Breast epithelium (tissue), 4 donors: ENCODE measurements at regions not wholly inside any gene's neighbourhood (a gene's known extent, or its start where the extent isn't known, plus 50 kb on each side); places are given as distances from the start of the nearest gene placed in this dataset.
"Not testable (repeated sequence)": the region's sequence is repeated elsewhere in the genome, so short reads cannot be mapped to it uniquely, and the experiment has no call there.

Source experiments
- DNase-seq, 2 donors: peaks; one replicate each; pipeline ENCODE4 v3.0.0-alpha.2; 2019; ENCODE audit warnings: low spot score in 2 of 2
- H3K27ac ChIP-seq, 2 donors: fragments of 200-600 bp; sonication (generic) in 1 of 2; one replicate each; pipeline ENCODE4 v1.5.1; 2016 to 2019; ENCODE audit warnings: mild to moderate bottlenecking in 1 of 2
- H3K27me3 ChIP-seq, 2 donors: fragments of 200-600 bp; sonication (generic) in 1 of 2; one replicate each; pipeline versions ENCODE4 v1.5.1 to v1.6.0; 2017 to 2019; ENCODE audit warnings: control low read depth in 1 of 2, mild to moderate bottlenecking in 1 of 2
- H3K36me3 ChIP-seq: fragments of 200-600 bp; one replicate; pipeline ENCODE4 v1.5.1; 2019
- H3K4me1 ChIP-seq, 2 donors: fragments of 200-600 bp; sonication (generic); one replicate each; pipeline ENCODE4 v1.5.1; 2016 to 2019; ENCODE audit warnings: control low read depth in 1 of 2
- H3K4me3 ChIP-seq, 3 donors: fragments of 200-600 bp; sonication (generic); 1 replicate in 2 of 3; 2 replicates in 1 of 3; pipeline ENCODE4 v1.5.1; 2016 to 2019; ENCODE audit warnings: mild to moderate bottlenecking in 3 of 3, moderate library complexity in 2 of 3
- H3K9me3 ChIP-seq, 2 donors: fragments of 200-600 bp; sonication (generic) in 1 of 2; one replicate each; pipeline ENCODE4 v1.5.1; 2016 to 2019; ENCODE audit warnings: control low read depth in 1 of 2
- POLR2AphosphoS5 ChIP-seq, 3 donors: sonication (generic); formaldehyde crosslinking; IDR thresholded peaks; one replicate each; pipeline ENCODE4 v1.6.1; 2017; ENCODE audit warnings: antibody characterized with exemption in 3 of 3
- intact Hi-C: fragments of 100-400 bp; cut with DNase I; formaldehyde crosslinking; loops from one replicate; pipeline ENCODE4 v1.15.1; 2023; ENCODE audit warnings: low total_unique reads
- TF ChIP-seq, protein P1 (sequence below), 3 donors: fragments of 450-650 bp; IDR thresholded peaks; one replicate each; pipeline ENCODE4 v1.5.1; 2016 to 2017; ENCODE audit warnings: antibody characterized with exemption in 3 of 3, mild to moderate bottlenecking in 3 of 3, moderate library complexity in 3 of 3

DNA sequence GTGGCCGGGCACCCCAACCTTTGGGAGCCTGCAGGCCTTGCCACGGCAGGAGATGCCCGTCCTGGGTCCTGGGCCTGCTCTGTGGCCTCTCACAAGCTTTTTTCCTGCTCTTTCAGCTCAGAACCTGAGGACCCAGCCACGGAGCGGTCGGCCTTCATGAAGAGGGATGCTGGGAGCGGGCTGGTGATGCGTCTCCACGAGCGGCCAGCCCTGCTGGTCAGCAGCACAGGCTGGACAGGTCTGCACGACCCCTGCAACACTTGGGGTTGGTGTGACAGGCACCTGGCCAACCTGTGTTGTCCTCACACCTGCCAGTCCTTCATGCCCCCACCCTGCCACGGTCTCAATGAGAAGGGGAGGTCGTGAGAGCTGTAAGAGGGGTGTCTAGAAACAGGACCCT lies 170.0 kb downstream of the ADRA2C start:
- Histone ChIP-seq H3K36me3 (no peaks in the 10 kb centered on the region), H3K27me3 (no peaks in the 10 kb centered on the region), H3K4me3 (no peak overlapping the region), H3K4me1 (no peaks in the 10 kb centered on the region), H3K9me3 (no peaks in the 10 kb centered on the region), H3K27ac (no peak overlapping the region)
- intact Hi-C loops, result no loop called here
- DNase-seq, result no peak
- TF ChIP-seq POLR2AphosphoS5 (IDR thresholded peaks at IDR 0.05), result no peak

DNA sequence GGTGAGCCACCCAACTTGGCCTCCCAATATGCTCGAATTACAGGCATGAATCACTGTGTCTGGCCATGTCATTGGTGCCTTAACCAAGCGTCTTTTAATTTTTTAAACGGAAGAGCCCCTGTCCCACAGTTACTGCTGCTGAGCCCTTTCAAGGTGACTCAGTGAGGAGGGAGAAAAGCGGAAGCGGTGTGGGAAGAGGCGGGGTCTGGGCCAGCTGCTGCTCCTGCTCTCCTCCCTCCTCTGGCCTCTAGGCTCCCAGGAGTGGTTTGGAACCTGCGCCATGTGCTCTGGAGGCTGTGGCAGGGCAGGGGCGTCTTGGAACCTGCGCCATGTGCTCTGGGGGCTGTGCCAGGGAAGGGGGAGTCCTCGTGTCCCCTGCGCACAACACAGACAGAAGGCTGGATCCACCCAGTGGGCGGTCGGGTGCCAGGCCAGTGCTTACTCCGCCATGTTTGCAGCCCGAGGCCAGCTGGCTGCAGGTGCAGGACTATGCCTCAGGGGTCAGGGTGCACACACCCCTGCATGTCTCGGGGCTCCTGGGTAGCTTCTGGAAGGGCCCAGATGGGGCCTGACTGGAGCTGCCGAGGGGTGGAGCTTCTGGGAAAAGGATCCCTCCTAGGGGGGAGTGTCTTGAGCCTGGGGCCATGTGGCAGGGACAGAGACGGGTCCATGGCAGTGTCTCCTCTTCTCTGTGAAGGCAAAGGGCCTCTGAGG lies 171.8 kb downstream of the ADRA2C start:
- H3K9me3 ChIP-seq, DNase-seq, intact Hi-C loops, H3K36me3 ChIP-seq, H3K4me3 ChIP-seq, H3K4me1 ChIP-seq, H3K27me3 ChIP-seq, H3K27ac ChIP-seq: not testable (repeated sequence)

DNA sequence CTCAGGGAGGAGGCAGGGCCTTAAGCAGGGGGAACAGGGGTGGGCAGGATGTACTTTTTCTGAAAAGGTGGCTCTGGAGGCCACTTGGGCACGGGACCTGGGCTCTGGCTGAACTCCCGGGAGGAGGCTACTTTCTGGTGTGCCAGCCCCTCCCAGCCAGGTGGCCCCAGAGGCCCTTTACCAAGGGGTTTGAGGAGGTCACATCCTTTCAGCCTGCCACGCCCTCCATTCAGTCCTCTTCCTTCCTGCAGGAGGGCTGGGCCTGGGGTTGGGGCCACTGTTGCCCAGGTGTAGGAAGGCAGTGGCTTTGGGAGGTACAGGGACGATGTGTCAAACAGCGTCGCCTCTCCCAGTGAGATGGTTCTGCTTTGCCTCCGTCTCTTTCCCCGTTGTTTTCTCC lies 172.5 kb downstream of the ADRA2C start:
- intact Hi-C loops, H3K27ac ChIP-seq, H3K27me3 ChIP-seq, H3K36me3 ChIP-seq, H3K9me3 ChIP-seq, H3K4me1 ChIP-seq, H3K4me3 ChIP-seq, DNase-seq: not testable (repeated sequence)

DNA sequence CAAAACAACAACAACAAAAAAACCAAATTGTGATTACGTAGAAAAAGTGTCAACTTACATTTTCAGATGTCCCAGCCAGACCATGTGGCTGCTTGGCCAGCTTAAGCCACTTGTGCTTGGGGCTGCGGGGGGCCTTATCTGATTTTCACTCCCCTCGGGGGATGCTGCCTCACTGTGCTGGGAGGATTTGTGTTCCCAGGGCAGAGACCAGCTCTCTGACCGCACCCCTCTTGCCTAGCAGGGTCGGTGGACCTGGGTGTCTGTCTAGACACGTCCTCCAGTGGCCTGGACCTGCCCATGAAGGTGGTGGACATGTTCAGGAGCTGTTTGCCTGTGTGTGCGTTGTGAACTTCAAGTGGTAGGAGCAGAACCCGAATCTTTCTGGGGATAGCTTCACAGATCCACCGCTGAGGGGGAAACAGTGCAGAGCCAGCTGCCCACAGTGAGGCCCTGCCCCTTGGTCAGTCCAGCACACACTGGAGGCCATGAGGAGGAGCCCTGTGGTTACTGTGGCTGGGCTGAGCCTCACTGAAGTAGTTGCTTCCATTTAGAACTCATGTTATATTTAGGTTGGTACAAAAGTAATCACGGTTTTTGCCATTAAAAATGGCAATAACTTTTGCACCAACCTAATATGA lies 173.9 kb downstream of the ADRA2C start:
- intact Hi-C loops, H3K4me1 ChIP-seq, H3K27me3 ChIP-seq, H3K4me3 ChIP-seq, H3K9me3 ChIP-seq, H3K36me3 ChIP-seq, H3K27ac ChIP-seq, DNase-seq: not testable (repeated sequence)

DNA sequence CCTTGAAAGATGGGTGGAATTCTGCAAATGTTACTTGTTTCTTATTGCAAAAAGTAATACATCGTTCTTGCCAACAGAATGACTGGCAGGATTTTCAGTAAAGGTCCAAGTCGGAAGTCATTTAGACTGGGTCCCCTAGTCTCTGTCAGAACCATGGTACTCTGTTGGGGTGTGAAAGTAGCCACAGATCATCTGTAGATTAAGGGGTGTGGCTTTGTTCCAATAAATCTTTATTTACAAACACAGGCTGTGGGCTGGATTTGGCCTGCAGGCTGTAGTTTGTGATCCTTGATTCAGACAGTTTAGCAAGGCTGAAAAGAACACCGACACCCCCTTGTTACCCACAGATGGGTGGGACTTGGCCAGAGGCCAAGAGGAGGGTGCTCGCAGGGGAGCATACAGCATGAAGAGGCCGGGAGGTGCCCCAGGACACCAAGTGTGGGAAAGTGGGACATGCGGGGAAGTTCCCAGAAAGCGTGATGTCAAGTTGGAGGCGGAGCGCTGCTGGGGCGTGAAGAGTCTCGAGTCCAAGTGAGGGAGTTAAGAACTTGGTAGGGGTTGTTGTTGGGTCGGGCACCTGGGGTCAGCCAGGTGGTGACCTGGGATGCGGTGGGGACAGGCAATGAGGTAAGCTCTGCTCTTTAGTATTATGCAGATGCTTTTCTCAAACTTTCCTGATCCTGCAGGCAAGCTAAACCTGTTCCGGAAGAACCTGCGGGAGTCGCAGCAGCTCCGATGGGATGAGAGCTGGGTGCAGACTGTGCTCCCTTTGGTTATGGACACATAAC lies 175.7 kb downstream of the ADRA2C start:
- H3K9me3 ChIP-seq, H3K27me3 ChIP-seq, H3K4me1 ChIP-seq, DNase-seq, H3K4me3 ChIP-seq, H3K36me3 ChIP-seq, H3K27ac ChIP-seq, intact Hi-C loops: not testable (repeated sequence)

DNA sequence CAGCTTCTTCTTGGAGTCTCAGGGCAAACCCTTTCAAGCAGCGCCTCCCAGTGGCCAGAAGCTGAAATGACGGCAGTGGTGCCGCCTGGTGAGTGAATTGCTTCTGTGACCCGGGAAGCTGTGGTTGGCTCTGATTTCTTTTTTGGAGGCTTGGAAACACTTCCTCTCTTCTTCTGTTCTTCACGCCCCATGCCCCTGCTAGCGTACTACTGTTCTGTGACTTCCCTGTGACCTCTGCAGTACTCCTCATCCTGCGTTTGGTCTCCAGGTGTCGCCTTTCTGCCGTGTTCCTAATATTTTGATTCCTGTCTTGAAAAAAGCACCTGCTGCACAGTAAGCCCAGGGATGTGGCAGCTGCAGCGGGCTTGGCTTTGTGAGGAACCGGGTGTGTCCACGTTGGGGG lies 176.4 kb downstream of the ADRA2C start:
- H3K9me3 ChIP-seq, H3K27me3 ChIP-seq, H3K4me1 ChIP-seq, H3K36me3 ChIP-seq, H3K4me3 ChIP-seq, H3K27ac ChIP-seq, intact Hi-C loops: not testable (repeated sequence)
- peak in 1 of 2 donors; percentile 67 for DNase-seq
- TF ChIP-seq, protein P1, sequence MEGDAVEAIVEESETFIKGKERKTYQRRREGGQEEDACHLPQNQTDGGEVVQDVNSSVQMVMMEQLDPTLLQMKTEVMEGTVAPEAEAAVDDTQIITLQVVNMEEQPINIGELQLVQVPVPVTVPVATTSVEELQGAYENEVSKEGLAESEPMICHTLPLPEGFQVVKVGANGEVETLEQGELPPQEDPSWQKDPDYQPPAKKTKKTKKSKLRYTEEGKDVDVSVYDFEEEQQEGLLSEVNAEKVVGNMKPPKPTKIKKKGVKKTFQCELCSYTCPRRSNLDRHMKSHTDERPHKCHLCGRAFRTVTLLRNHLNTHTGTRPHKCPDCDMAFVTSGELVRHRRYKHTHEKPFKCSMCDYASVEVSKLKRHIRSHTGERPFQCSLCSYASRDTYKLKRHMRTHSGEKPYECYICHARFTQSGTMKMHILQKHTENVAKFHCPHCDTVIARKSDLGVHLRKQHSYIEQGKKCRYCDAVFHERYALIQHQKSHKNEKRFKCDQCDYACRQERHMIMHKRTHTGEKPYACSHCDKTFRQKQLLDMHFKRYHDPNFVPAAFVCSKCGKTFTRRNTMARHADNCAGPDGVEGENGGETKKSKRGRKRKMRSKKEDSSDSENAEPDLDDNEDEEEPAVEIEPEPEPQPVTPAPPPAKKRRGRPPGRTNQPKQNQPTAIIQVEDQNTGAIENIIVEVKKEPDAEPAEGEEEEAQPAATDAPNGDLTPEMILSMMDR (IDR thresholded peaks at IDR 0.05), result peak; percentile 19 to 62 (median 37)

DNA sequence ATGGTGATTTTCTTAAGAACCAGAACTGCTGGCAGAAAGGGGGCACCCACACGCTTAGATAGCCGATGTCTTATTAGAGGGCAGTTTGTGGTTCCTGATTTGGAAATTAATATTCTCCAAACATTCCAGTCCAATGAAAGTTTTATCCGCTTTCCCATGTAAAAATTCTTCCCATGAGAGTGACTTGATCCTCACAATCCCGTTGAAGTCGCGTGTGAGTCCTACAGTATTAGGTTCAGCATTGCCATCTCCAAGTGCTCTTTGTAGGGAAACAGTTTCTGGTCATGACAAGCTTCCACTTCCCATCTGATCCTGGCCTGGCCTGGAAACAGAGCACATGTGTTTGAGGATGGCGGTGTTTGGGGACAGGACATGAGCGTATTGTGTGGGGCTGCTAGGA lies 176.9 kb downstream of the ADRA2C start:
- H3K36me3 ChIP-seq, H3K27me3 ChIP-seq, DNase-seq, intact Hi-C loops, H3K9me3 ChIP-seq, H3K4me3 ChIP-seq, H3K27ac ChIP-seq, H3K4me1 ChIP-seq: not testable (repeated sequence)

DNA sequence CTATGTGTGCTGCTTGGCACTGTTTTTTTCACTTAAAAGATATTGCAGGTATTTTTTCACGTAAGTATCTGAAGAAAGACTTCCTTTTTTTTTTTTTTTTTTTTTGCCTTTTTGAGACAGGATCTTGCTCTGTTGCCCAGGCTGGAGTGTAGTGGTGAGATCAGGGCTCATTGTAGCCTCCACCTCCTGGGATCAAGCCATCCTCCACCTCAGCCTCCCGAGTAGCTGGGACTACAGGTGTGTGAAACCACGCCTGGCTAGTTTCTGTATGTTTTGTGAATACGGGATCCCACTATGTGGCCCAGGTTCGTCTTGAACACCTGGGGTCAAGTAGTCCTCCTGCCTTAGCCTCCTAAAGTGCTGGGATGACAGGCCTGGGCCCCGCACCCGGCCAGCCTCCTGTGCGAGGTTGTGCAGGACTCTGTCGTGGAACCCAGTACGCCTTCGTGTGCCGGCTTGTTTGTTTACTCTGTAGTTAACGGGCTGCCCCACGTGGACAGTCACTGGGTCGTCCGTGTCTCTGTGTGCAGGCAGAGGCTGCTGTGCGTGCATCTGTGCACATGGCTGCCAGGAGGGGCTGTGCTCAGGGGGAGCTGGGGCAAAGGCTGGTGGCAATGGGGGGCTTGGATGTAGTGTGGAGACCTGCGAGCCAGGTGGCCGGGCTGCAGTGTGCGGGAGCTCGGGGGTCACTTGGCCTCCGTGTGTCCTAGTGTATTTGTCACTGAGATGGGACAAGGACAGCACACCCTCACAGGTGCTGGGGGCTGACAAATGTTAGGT lies 179.5 kb downstream of the ADRA2C start:
- Histone ChIP-seq H3K4me3 (no peak overlapping the region), H3K27me3 (no peaks in the 10 kb centered on the region), H3K27ac (no peak overlapping the region), H3K36me3 (no peaks in the 10 kb centered on the region), H3K4me1 (no peaks in the 10 kb centered on the region), H3K9me3 (no peaks in the 10 kb centered on the region)
- no peak for TF ChIP-seq POLR2AphosphoS5 (IDR thresholded peaks at IDR 0.05)
- intact Hi-C loops, result no loop called here
- DNase-seq, result no peak

DNA sequence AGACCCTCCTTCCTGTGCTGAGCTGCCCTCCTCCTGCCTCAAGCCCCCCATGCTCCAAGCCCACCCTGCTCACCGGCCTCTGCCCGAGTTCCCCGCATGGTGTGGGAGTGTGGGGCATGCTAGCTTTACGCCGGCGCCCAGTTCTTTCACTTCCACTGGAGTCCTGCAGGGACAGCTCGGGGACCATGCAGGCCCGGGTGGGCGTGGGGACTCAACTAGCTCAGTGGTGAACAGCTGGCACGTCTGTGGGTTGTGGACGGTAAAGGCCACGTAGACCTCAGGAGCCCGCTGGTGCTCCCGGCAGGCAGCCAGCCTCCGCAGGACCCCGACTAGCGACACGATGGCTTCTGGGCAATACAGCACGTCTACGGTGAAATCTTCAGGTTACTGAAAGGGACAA lies 180.4 kb downstream of the ADRA2C start:
- intact Hi-C loops, DNase-seq, H3K9me3 ChIP-seq, H3K27me3 ChIP-seq, H3K36me3 ChIP-seq, H3K4me1 ChIP-seq, H3K27ac ChIP-seq, H3K4me3 ChIP-seq: not testable (repeated sequence)

DNA sequence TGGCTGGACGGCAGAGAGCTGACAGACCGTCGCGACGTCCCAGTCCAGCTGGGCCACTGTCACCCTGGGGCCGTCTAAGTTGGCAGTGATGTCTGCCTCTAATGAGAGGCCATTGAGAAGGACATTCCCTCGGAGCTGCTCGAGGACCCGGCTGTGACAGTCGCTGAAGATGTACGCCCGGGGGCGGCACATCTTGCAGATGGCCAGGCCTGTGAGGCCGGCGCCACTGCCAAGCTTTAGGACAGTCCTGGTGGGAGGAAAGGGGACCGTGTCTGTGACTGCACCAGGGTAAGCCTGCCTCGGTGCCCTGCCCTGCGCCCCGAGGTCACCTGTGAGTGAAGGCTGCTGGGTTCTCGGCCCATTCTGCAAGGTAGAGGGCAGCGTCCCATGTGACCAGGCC lies 181.6 kb downstream of the ADRA2C start:
- H3K36me3 ChIP-seq, result not testable (repeated sequence)

DNA sequence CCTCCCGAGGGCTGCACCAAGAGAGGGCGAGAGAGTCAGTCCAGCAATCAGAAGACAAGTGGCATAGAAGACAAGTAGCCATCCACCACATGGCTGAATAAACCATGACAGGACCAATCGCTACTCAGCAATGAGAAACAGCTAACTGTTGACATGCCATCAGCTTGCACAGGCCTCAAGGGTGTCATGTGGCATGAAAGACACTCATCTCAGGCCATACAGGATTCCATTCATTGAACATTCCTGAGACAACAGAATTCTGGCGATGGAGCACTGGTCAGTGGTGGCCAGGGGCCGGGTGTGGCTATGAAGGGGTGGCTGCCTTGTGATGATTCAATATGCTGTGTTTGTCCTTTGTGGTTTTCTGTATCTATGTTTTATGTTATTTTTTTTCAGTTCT lies 182.0 kb downstream of the ADRA2C start:
- DNase-seq, H3K9me3 ChIP-seq, H3K4me1 ChIP-seq, H3K27me3 ChIP-seq, H3K27ac ChIP-seq, H3K36me3 ChIP-seq, H3K4me3 ChIP-seq, intact Hi-C loops: not testable (repeated sequence)

More for the DNA sequence above, 181.6 kb downstream of the ADRA2C start:
- DNase-seq, H3K4me3 ChIP-seq, H3K27me3 ChIP-seq, H3K4me1 ChIP-seq, intact Hi-C loops, H3K27ac ChIP-seq, H3K9me3 ChIP-seq: not testable (repeated sequence)
